ENCODE measurements at regions not wholly inside any gene's neighbourhood (a gene's known extent, or its start where the extent isn't known, plus 50 kb on each side); places are given as distances from the start of the nearest gene placed in this dataset.

- Histone ChIP-seq H3K27ac (ENCODE audit: insufficient read depth, low read depth, low read length) (no peak overlapping the region), H3K9me1 (replicated peaks; ENCODE audit: control insufficient read depth, extremely low read depth, insufficient read depth, low read length) (no peaks in the 10 kb centered on the region), H3K9me3 (replicated peaks; ENCODE audit: control insufficient read depth, insufficient read depth, low read length) (peaks cover 2% of the 10 kb centered on the region), H3K4me1 (ENCODE audit: control insufficient read depth, extremely low read depth, insufficient read depth, low read length) (no peaks in the 10 kb centered on the region), H2AFZ (ENCODE audit: low read depth, low read length) (no peak overlapping the region), H4K20me1 (replicated peaks; ENCODE audit: control insufficient read depth, extremely low read depth, insufficient read depth, low read length) (no peaks in the 10 kb centered on the region), H3K79me2 (ENCODE audit: control insufficient read depth, insufficient read depth, low read length) (no peaks in the 10 kb centered on the region), H3K4me3 (replicated peaks in 1 of 3; ENCODE audit: insufficient read depth in 1 of 3, low read depth in 1 of 3, low read length in 3 of 3) (no peak overlapping the region), H3K4me2 (ENCODE audit: insufficient read depth, low read length) (no peak overlapping the region), H3K36me3 (ENCODE audit: control insufficient read depth in 2 of 2, extremely low read depth in 1 of 2, insufficient read depth in 2 of 2, low read length in 2 of 2) (no peaks in the 10 kb centered on the region), H3K9ac (replicated peaks; ENCODE audit: extremely low read depth, insufficient read depth, low read length) (no peak overlapping the region), H3K27me3 (ENCODE audit: control insufficient read depth in 2 of 2, insufficient read depth in 2 of 2, low read length in 2 of 2) (no peaks in the 10 kb centered on the region)
- ChIA-PET CTCF (no interaction called here), POLR2A (no interaction called here)
- FAIRE-seq (no peak), DNase-seq (ENCODE audit: low read depth, low spot score) (no peak)
- no peak for TF ChIP-seq GATA2 (IDR thresholded peaks at IDR 0.05; ENCODE audit: insufficient read depth, insufficient read length, low read depth, low read length)
- no peak for TF ChIP-seq MYC (IDR thresholded peaks at IDR 0.05; ENCODE audit: low read depth, low read length)
- no peak for TF ChIP-seq POLR2AphosphoS5 (IDR thresholded peaks at IDR 0.05; ENCODE audit: insufficient read depth, low read depth, low read length)
- no peak for TF ChIP-seq JUN (IDR thresholded peaks at IDR 0.05; ENCODE audit: borderline replicate concordance, insufficient read depth, insufficient read length, low read depth)
- no peak for TF ChIP-seq EZH2 (IDR thresholded peaks at IDR 0.05; ENCODE audit: borderline replicate concordance, low read depth, low read length, severe bottlenecking)
- no peak for TF ChIP-seq FOS (IDR thresholded peaks at IDR 0.05; ENCODE audit: borderline replicate concordance, insufficient read depth, low read length)
- BruUV-seq (replicated peaks) = no TSS peak
- intact Hi-C loops (cut with micrococcal nuclease) (no loop called here), dilution Hi-C loops (cut with MboI; ENCODE audit: extremely low pct_ligation_motif_present, low sequenced_read_pairs) (no loop called here)
Measured at GRCh38 chr9:103731541-103731940, 362.6 kb upstream of the SMC2 start.

GRCh38 chr9:103734471-103734870 is 359.6 kb upstream of the SMC2 start:
- intact Hi-C loops (cut with micrococcal nuclease) = no loop called here
- FAIRE-seq (no peak), DNase-seq (ENCODE audit: low read depth, low spot score) (no peak)
- Histone ChIP-seq H3K27me3 (ENCODE audit: control insufficient read depth in 2 of 2, insufficient read depth in 2 of 2, low read length in 2 of 2) (no peaks in the 10 kb centered on the region), H3K27ac (ENCODE audit: insufficient read depth, low read depth, low read length) (no peak overlapping the region), H3K4me1 (ENCODE audit: control insufficient read depth, extremely low read depth, insufficient read depth, low read length) (no peaks in the 10 kb centered on the region), H3K36me3 (ENCODE audit: control insufficient read depth in 2 of 2, extremely low read depth in 1 of 2, insufficient read depth in 2 of 2, low read length in 2 of 2) (no peaks in the 10 kb centered on the region), H3K9me1 (replicated peaks; ENCODE audit: control insufficient read depth, extremely low read depth, insufficient read depth, low read length) (no peaks in the 10 kb centered on the region), H3K79me2 (ENCODE audit: control insufficient read depth, insufficient read depth, low read length) (no peaks in the 10 kb centered on the region), H3K4me2 (ENCODE audit: insufficient read depth, low read length) (no peak overlapping the region), H2AFZ (ENCODE audit: low read depth, low read length) (no peak overlapping the region), H3K9me3 (replicated peaks; ENCODE audit: control insufficient read depth, insufficient read depth, low read length) (no peaks in the 10 kb centered on the region), H3K9ac (replicated peaks; ENCODE audit: extremely low read depth, insufficient read depth, low read length) (no peak overlapping the region), H3K4me3 (replicated peaks in 1 of 3; ENCODE audit: insufficient read depth in 1 of 3, low read depth in 1 of 3, low read length in 3 of 3) (no peak overlapping the region), H4K20me1 (replicated peaks; ENCODE audit: control insufficient read depth, extremely low read depth, insufficient read depth, low read length) (no peaks in the 10 kb centered on the region)
- dilution Hi-C loops (cut with MboI; ENCODE audit: extremely low pct_ligation_motif_present, low sequenced_read_pairs) = no loop called here
- BruUV-seq (replicated peaks) = no TSS peak
- TF ChIP-seq EZH2 (IDR thresholded peaks at IDR 0.05; ENCODE audit: borderline replicate concordance, low read depth, low read length, severe bottlenecking) = no peak
- no peak for TF ChIP-seq MAX (IDR thresholded peaks at IDR 0.05; ENCODE audit: insufficient read depth, insufficient read length)
- TF ChIP-seq POLR2AphosphoS5 (IDR thresholded peaks at IDR 0.05; ENCODE audit: insufficient read depth, low read depth, low read length) = no peak
- ChIA-PET POLR2A (no interaction called here), CTCF (no interaction called here)
